Nephron progenitor cell (in vitro differentiated cells): ENCODE measurements at regions not wholly inside any gene's neighbourhood (a gene's known extent, or its start where the extent isn't known, plus 50 kb on each side); places are given as distances from the start of the nearest gene placed in this dataset.

Source experiments
- DNase-seq: peaks from one replicate; pipeline ENCODE4 v3.0.0; 2021
- H3K27ac Mint-ChIP-seq: 2 replicates; pipeline ENCODE4 v1.8.0; 2021; ENCODE audit warnings: mild to moderate bottlenecking, moderate library complexity, mixed read lengths
- H3K27me3 Mint-ChIP-seq: 2 replicates; pipeline ENCODE4 v1.8.0; 2021; ENCODE audit warnings: mild to moderate bottlenecking, low read depth, mixed read lengths; ENCODE audit not compliant: poor library complexity
- H3K36me3 Mint-ChIP-seq: 2 replicates; pipeline ENCODE4 v1.8.0; 2021; ENCODE audit warnings: low read depth, mixed read lengths
- H3K4me1 Mint-ChIP-seq: 2 replicates; pipeline ENCODE4 v1.8.0; 2021; ENCODE audit warnings: mixed read lengths
- H3K4me3 Mint-ChIP-seq: 2 replicates; pipeline ENCODE4 v1.8.0; 2021; ENCODE audit warnings: mild to moderate bottlenecking, moderate library complexity, mixed read lengths
- H3K9me3 Mint-ChIP-seq: 2 replicates; pipeline ENCODE4 v1.8.0; 2021; ENCODE audit warnings: mild to moderate bottlenecking, moderate library complexity, mixed read lengths
- TF ChIP-seq, protein P1 (sequence below): fragments of 200-600 bp; sonication (generic); IDR thresholded peaks from 2 replicates; pipeline ENCODE4 v1.5.0; 2021; ENCODE audit warnings: antibody characterized with exemption

DNA sequence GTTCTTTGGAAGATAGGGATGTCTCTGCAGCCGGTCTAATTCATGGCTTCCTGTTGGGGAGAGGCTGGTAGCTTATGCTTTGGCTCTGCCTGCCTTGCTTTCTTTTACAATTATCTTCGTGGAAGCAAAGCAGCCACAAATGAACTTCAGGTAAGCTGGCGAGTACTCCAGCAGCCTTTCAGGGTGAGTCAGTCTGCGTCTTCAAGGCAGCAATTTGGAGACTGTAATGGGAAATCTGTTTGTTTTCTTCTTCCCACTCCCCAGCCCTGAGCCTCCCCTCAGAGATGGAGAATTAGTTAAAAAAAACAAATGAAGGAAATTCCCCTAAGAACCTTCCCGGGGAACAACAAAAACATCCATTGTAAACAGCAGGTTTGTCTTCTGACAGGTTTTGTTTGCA is 100.1 kb downstream of the PSAT1 start:
- Mint-ChIP-seq H3K9me3 (peaks cover 39% of the 10 kb centered on the region), H3K36me3 (peaks cover 31% of the 10 kb centered on the region), H3K4me1 (no peaks in the 10 kb centered on the region), H3K4me3 (peak overlapping the region; percentile 40), H3K27me3 (peaks cover 3% of the 10 kb centered on the region), H3K27ac (peak overlapping the region; percentile 92)
- TF ChIP-seq, protein P1, sequence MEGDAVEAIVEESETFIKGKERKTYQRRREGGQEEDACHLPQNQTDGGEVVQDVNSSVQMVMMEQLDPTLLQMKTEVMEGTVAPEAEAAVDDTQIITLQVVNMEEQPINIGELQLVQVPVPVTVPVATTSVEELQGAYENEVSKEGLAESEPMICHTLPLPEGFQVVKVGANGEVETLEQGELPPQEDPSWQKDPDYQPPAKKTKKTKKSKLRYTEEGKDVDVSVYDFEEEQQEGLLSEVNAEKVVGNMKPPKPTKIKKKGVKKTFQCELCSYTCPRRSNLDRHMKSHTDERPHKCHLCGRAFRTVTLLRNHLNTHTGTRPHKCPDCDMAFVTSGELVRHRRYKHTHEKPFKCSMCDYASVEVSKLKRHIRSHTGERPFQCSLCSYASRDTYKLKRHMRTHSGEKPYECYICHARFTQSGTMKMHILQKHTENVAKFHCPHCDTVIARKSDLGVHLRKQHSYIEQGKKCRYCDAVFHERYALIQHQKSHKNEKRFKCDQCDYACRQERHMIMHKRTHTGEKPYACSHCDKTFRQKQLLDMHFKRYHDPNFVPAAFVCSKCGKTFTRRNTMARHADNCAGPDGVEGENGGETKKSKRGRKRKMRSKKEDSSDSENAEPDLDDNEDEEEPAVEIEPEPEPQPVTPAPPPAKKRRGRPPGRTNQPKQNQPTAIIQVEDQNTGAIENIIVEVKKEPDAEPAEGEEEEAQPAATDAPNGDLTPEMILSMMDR: no peak
- no peak for DNase-seq

DNA sequence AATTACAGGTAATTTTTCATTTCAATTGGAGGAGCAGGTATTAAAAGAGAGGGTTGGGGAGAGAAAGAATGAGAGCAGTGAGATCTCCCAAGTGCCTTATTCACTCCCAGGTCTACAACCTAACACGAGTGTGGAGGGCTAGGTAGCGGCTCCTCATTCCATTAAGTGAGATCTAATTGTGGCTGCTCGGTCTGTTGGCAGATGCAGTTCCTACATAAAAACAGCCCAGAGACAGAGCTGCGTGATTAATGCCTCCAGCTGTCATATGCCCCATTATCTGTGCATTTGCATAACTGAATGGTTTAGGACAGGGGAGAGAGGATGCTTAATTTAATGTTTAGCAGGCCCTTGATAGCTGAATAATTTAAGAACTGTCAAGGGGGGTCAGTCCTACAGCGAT is 100.5 kb downstream of the PSAT1 start:
- peaks cover 3% of the 10 kb centered on the region for H3K27me3 Mint-ChIP-seq
- DNase-seq: no peak
- H3K27ac Mint-ChIP-seq: no peak overlapping the region
- peaks cover 39% of the 10 kb centered on the region for H3K9me3 Mint-ChIP-seq
- peaks cover 31% of the 10 kb centered on the region for H3K36me3 Mint-ChIP-seq
- no peaks in the 10 kb centered on the region for H3K4me1 Mint-ChIP-seq
- peak overlapping the region; percentile 3 for H3K4me3 Mint-ChIP-seq
- TF ChIP-seq, protein P1: no peak

DNA sequence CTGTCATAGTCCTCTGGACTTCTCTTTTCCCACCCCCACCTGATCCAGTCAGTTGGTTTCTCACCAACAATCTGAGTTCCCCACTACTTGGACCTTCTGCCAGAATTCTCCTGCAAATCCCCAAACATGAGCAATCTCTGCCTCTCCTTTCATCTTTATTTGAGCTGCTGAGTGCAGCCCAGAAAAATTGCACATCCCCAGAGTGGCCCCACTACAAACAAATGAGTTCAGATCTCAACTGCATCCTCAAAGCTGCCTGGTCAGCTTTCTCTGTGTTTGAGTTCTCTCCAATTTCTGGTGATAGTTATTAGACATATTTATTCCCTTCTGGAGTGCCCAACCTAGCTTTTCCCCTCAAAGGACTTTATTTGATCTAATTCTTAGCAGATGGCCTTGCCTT is 102.2 kb downstream of the PSAT1 start:
- Mint-ChIP-seq H3K27ac (no peak overlapping the region), H3K27me3 (peaks cover 3% of the 10 kb centered on the region), H3K9me3 (peaks cover 23% of the 10 kb centered on the region)

DNA sequence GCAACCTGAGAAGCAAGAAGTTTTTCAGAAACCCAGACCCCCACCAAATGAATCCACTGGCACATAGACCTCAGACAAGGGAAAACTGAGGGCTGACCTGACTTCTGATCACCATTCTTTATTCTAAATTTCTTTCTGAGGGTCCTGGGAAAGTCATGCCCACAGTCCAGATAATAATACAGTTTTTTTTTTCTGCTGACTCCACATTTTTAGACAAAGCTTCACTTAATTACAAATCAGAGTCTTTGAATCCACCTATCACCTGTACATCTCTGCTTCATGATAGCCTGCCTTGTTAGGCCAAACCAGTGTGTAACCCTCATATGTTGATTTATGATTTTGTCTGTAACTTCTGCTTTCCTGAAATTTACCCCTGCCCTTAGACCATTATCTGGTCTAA is 103.6 kb downstream of the PSAT1 start:
- peaks cover 7% of the 10 kb centered on the region for H3K36me3 Mint-ChIP-seq
- DNase-seq: no peak
- H3K9me3 Mint-ChIP-seq: peaks cover 9% of the 10 kb centered on the region
- no peaks in the 10 kb centered on the region for H3K4me1 Mint-ChIP-seq
- peaks cover 3% of the 10 kb centered on the region for H3K27me3 Mint-ChIP-seq
- no peak overlapping the region for H3K4me3 Mint-ChIP-seq
- H3K27ac Mint-ChIP-seq: no peak overlapping the region
- TF ChIP-seq, protein P1: no peak

More for the DNA sequence above, 102.2 kb downstream of the PSAT1 start:
- Mint-ChIP-seq H3K36me3 (peaks cover 17% of the 10 kb centered on the region), H3K4me1 (no peaks in the 10 kb centered on the region), H3K4me3 (no peak overlapping the region)
- DNase-seq: no peak
- TF ChIP-seq, protein P1: no peak

DNA sequence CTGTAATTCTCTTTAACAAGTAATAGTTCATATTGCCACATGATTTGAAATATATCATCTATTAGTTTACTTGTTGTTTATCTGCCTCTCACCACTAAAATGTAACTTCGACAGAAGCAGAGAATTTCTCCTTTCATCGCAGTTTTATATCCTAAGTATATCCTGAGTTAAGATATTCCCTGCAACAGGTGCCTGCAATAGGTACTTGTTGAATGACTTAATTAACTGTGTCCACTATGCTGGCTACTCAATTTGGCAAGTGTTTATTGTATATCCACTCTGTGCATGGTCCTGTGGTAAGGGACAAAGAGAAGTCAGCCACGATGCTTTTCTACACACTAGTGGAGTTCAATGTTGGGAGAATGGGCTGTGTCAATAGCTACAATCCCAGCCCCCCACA is 108.5 kb downstream of the PSAT1 start:
- peaks cover 10% of the 10 kb centered on the region for H3K4me1 Mint-ChIP-seq
- no peak overlapping the region for H3K27ac Mint-ChIP-seq
- H3K36me3 Mint-ChIP-seq: peaks cover 10% of the 10 kb centered on the region
- no peaks in the 10 kb centered on the region for H3K27me3 Mint-ChIP-seq
- TF ChIP-seq, protein P1: no peak
- H3K9me3 Mint-ChIP-seq: peaks cover 12% of the 10 kb centered on the region
- no peak overlapping the region for H3K4me3 Mint-ChIP-seq
- DNase-seq: no peak

DNA sequence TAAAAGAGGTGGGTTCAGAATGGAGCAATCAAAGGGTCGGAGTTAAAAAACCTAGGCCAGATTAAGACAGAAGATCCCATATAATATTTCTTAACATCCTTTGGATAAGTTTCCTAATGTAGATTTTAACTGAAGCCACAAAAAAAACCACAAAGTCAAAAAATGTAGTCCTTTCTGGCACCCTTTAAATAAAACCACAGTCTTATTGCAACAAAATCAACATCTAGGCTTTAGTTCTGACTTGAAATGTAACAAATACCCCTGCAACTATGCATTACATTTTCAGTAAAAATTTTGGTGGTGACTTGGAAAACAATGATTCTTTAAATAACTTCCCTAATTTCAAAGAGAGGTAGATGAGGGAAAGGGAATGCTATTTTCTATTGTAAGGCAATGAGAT is 109.2 kb downstream of the PSAT1 start:
- DNase-seq: no peak
- H3K9me3 Mint-ChIP-seq: peaks cover 14% of the 10 kb centered on the region
- H3K27me3 Mint-ChIP-seq: no peaks in the 10 kb centered on the region
- H3K4me3 Mint-ChIP-seq: no peak overlapping the region
- no peak overlapping the region for H3K27ac Mint-ChIP-seq
- peaks cover 15% of the 10 kb centered on the region for H3K4me1 Mint-ChIP-seq
- H3K36me3 Mint-ChIP-seq: peaks cover 17% of the 10 kb centered on the region
- TF ChIP-seq, protein P1: no peak
